Skin epidermis (tissue), 12 donors: ENCODE measurements at regions not wholly inside any gene's neighbourhood (a gene's known extent, or its start where the extent isn't known, plus 50 kb on each side); places are given as distances from the start of the nearest gene placed in this dataset.

Experiments
- H3K27ac ChIP-seq, 21 experiments: fragments of 200-600 bp; sonication (generic) in 11 of 21; one replicate each; pipeline ENCODE4 v1.5.0; 2020; ENCODE audit warnings: mild to moderate bottlenecking in 3 of 21, inconsistent platforms in 2 of 21, moderate library complexity in 2 of 21
- H3K4me3 ChIP-seq, 7 experiments: fragments of 200-600 bp; sonication (generic) in 2 of 7; one replicate each; pipeline ENCODE4 v1.5.0; 2020; ENCODE audit warnings: inconsistent platforms in 2 of 7, mild to moderate bottlenecking in 2 of 7, moderate library complexity in 1 of 7

- Histone ChIP-seq H3K4me3 (no peak overlapping the region), H3K27ac (no peak overlapping the region)
These were observed 129.2 kb upstream of the TOM1L1 start for GRCh38 chr17:54771409-54771915.

GRCh38 chr17:54780238-54780637, 120.4 kb upstream of the TOM1L1 start:
- Histone ChIP-seq H3K27ac (no peak overlapping the region), H3K4me3 (no peak overlapping the region)

GRCh38 chr17:54781389-54781788, 119.3 kb upstream of the TOM1L1 start:
- no peak overlapping the region for H3K27ac ChIP-seq
- no peak overlapping the region for H3K4me3 ChIP-seq

GRCh38 chr17:54784305-54784704, 116.3 kb upstream of the TOM1L1 start:
- H3K27ac ChIP-seq: no peak overlapping the region
- no peak overlapping the region for H3K4me3 ChIP-seq

- no peak overlapping the region for H3K4me3 ChIP-seq
- H3K27ac ChIP-seq: no peak overlapping the region
These were observed 114.9 kb upstream of the TOM1L1 start for GRCh38 chr17:54785643-54786268.

GRCh38 chr17:54789101-54789880, 111.4 kb upstream of the TOM1L1 start:
- H3K4me3 ChIP-seq: no peak overlapping the region
- H3K27ac ChIP-seq: no peak overlapping the region

- Histone ChIP-seq H3K27ac (no peak overlapping the region), H3K4me3 (no peak overlapping the region)
These were observed 107.4 kb upstream of the TOM1L1 start for GRCh38 chr17:54793271-54793670.

- Histone ChIP-seq H3K4me3 (no peak overlapping the region), H3K27ac (no peak overlapping the region)
These were observed 105.6 kb upstream of the TOM1L1 start for GRCh38 chr17:54795046-54795445.

- Histone ChIP-seq H3K27ac (no peak overlapping the region), H3K4me3 (no peak overlapping the region)
These were observed 93.3 kb upstream of the TOM1L1 start for GRCh38 chr17:54807331-54807730.

GRCh38 chr17:54813896-54814295, 86.8 kb upstream of the TOM1L1 start:
- no peak overlapping the region for H3K4me3 ChIP-seq
- H3K27ac ChIP-seq: no peak overlapping the region

- no peak overlapping the region for H3K4me3 ChIP-seq
- H3K27ac ChIP-seq: no peak overlapping the region
These were observed 86.3 kb upstream of the TOM1L1 start for GRCh38 chr17:54814371-54814770.

GRCh38 chr17:54834086-54834485, 66.6 kb upstream of the TOM1L1 start:
- no peak overlapping the region for H3K4me3 ChIP-seq
- no peak overlapping the region for H3K27ac ChIP-seq

- H3K4me3 ChIP-seq: no peak overlapping the region
- H3K27ac ChIP-seq: no peak overlapping the region
These were observed 65.6 kb upstream of the TOM1L1 start for GRCh38 chr17:54835015-54835414.

- no peak overlapping the region for H3K4me3 ChIP-seq
- H3K27ac ChIP-seq: no peak overlapping the region
These were observed 63.8 kb upstream of the TOM1L1 start for GRCh38 chr17:54836723-54837462.

- Histone ChIP-seq H3K27ac (no peak overlapping the region), H3K4me3 (no peak overlapping the region)
These were observed 61.8 kb upstream of the TOM1L1 start for GRCh38 chr17:54838651-54839421.

GRCh38 chr17:54839447-54839846, 61.2 kb upstream of the TOM1L1 start:
- Histone ChIP-seq H3K4me3 (no peak overlapping the region), H3K27ac (no peak overlapping the region)

- no peak overlapping the region for H3K27ac ChIP-seq
- H3K4me3 ChIP-seq: no peak overlapping the region
These were observed 59.6 kb upstream of the TOM1L1 start for GRCh38 chr17:54840885-54841591.

- H3K4me3 ChIP-seq: no peak overlapping the region
- H3K27ac ChIP-seq: no peak overlapping the region
These were observed 59.0 kb upstream of the TOM1L1 start for GRCh38 chr17:54841656-54842055.

GRCh38 chr17:54844233-54844632, 56.4 kb upstream of the TOM1L1 start:
- Histone ChIP-seq H3K4me3 (no peak overlapping the region), H3K27ac (no peak overlapping the region)
